SK-N-SH (cell line): ENCODE measurements at regions not wholly inside any gene's neighbourhood (a gene's known extent, or its start where the extent isn't known, plus 50 kb on each side); places are given as distances from the start of the nearest gene placed in this dataset.

ENCODE experiments used
- CTCF ChIA-PET: fragments of 300-600, 350-600 bp; formaldehyde crosslinking; extraction: SDS; loops from one replicate; lab custom pipeline; 2021; lab: Yijun Ruan, JAX
- POLR2A ChIA-PET: fragments of 350-600 bp; sonication (Branson Sonifier 250); formaldehyde crosslinking; extraction: SDS; loops from one replicate; lab custom pipeline; 2020; ENCODE audit warnings: antibody characterized with exemption, inconsistent platforms; lab: Yijun Ruan, JAX
- DNase-seq: peaks from one replicate; pipeline ENCODE4 v3.0.0; 2012
- H2AFZ ChIP-seq: fragments of 200-600 bp; sonication (generic); 2 replicates; pipeline ENCODE4 v1.8.1; 2016; ENCODE audit warnings: antibody characterized with exemption, mild to moderate bottlenecking, low read depth
- H3F3A ChIP-seq: fragments of 200-600 bp; sonication (generic); replicated peaks from 2 replicates; pipeline ENCODE3; 2016; ENCODE audit warnings: antibody characterized with exemption, mild to moderate bottlenecking; ENCODE audit not compliant: insufficient read depth
- H3K27ac ChIP-seq, 2 experiments: fragments of 200-500 bp in 1 of 2; fragments of 200-600 bp in 1 of 2; sonication (Bioruptor generic) in 1 of 2; sonication (generic), shearing (Covaris generic) in 1 of 2; 2 replicates each; pipeline versions ENCODE4 v1.5.1 to v1.6.1; 2014 to 2016; ENCODE audit warnings: low read depth in 2 of 2, inconsistent platforms in 1 of 2, low read length in 1 of 2, mild to moderate bottlenecking in 1 of 2, mixed read lengths in 1 of 2
- H3K27me3 ChIP-seq: fragments of 200-600 bp; sonication (generic), shearing (Covaris generic); 2 replicates; pipeline ENCODE4 v1.6.1; 2016; ENCODE audit warnings: mixed run types; ENCODE audit not compliant: insufficient read depth
- H3K36me3 ChIP-seq, 2 experiments: fragments of 200-500 bp in 1 of 2; fragments of 200-600 bp in 1 of 2; sonication (Bioruptor generic) in 1 of 2; sonication (generic) in 1 of 2; replicated peaks in 1 of 2; 2 replicates each; pipeline versions ENCODE3 to v1.5.1; 2014 to 2016; ENCODE audit warnings: low read length in 1 of 2, mild to moderate bottlenecking in 1 of 2; ENCODE audit not compliant: insufficient read depth in 2 of 2, control insufficient read depth in 1 of 2
- H3K4me1 ChIP-seq, 2 experiments: fragments of 200-500 bp in 1 of 2; fragments of 200-600 bp in 1 of 2; sonication (Bioruptor generic) in 1 of 2; sonication (generic), shearing (Covaris generic) in 1 of 2; 2 replicates each; pipeline versions ENCODE4 v1.5.1 to v1.6.1; 2014 to 2016; ENCODE audit warnings: low read depth in 1 of 2, low read length in 1 of 2, mixed run types in 1 of 2; ENCODE audit not compliant: insufficient read depth in 2 of 2, control insufficient read depth in 1 of 2
- H3K4me2 ChIP-seq: fragments of 200-600 bp; sonication (generic), shearing (Covaris generic); 2 replicates; pipeline ENCODE4 v1.6.1; 2017; ENCODE audit warnings: mixed run types
- H3K4me3 ChIP-seq, 2 experiments: fragments of 200-500 bp in 1 of 2; fragments of 200-600 bp in 1 of 2; sonication (Bioruptor generic) in 1 of 2; sonication (generic), shearing (Covaris generic) in 1 of 2; 2 replicates each; pipeline versions ENCODE4 v1.5.1 to v1.8.1; 2014 to 2016; ENCODE audit warnings: low read depth in 2 of 2, inconsistent platforms in 1 of 2, low read length in 1 of 2, mild to moderate bottlenecking in 1 of 2, mixed read lengths in 1 of 2, moderate library complexity in 1 of 2
- H3K79me2 ChIP-seq: fragments of 200-600 bp; sonication (generic); 2 replicates; pipeline ENCODE4 v1.8.1; 2017; ENCODE audit warnings: mild to moderate bottlenecking; ENCODE audit not compliant: insufficient read depth
- H3K9ac ChIP-seq: fragments of 200-600 bp; sonication (generic); 2 replicates; pipeline ENCODE4 v1.6.1; 2017; ENCODE audit warnings: mixed run types
- H3K9me2 ChIP-seq: fragments of 200-600 bp; sonication (generic); 2 replicates; pipeline ENCODE4 v1.6.1; 2017; ENCODE audit warnings: mixed run types
- H3K9me3 ChIP-seq: fragments of 200-600 bp; sonication (generic); 2 replicates; pipeline ENCODE4 v1.6.1; 2017; ENCODE audit warnings: mixed run types, mild to moderate bottlenecking, moderate library complexity
- H4K20me1 ChIP-seq: fragments of 200-600 bp; sonication (generic); 2 replicates; pipeline ENCODE4 v1.6.1; 2017; ENCODE audit warnings: mild to moderate bottlenecking, mixed run types; ENCODE audit not compliant: insufficient read depth
- CHD2 ChIP-seq: fragments of 150-350 bp; IDR thresholded peaks from 2 replicates; pipeline ENCODE4 v1.6.1; 2018; ENCODE audit warnings: low read length; ENCODE audit not compliant: partially characterized antibody
- CTCF ChIP-seq: fragments of 200-600 bp; sonication (generic); IDR thresholded peaks from 2 replicates; pipeline ENCODE4 v1.6.1; 2017; ENCODE audit warnings: antibody characterized with exemption, mild to moderate bottlenecking, moderate library complexity
- ELF1 ChIP-seq: IDR thresholded peaks from 2 replicates; pipeline ENCODE4 v1.4.0; 2012
- EZH2phosphoT487 ChIP-seq: fragments of 200-600 bp; sonication (generic); IDR thresholded peaks from 2 replicates; pipeline ENCODE4 v1.6.1; 2017; ENCODE audit warnings: low read depth, mixed run types, mild to moderate bottlenecking, antibody characterized with exemption, moderate library complexity, borderline replicate concordance
- FOSL2 ChIP-seq: IDR thresholded peaks from 2 replicates; pipeline ENCODE4 v1.4.0; 2012; ENCODE audit warnings: low read depth, mild to moderate bottlenecking, moderate library complexity, borderline replicate concordance
- FOXJ3 ChIP-seq: sonication (generic); formaldehyde crosslinking; IDR thresholded peaks from 2 replicates; pipeline ENCODE4 v1.5.1; 2020; ENCODE audit warnings: mild to moderate bottlenecking, missing genetic modification reagents
- FOXM1 ChIP-seq: IDR thresholded peaks from 2 replicates; pipeline ENCODE4 v1.4.0; 2012; ENCODE audit warnings: low read depth, mild to moderate bottlenecking
- GABPA ChIP-seq: IDR thresholded peaks from 2 replicates; pipeline ENCODE4 v1.4.0; 2012; ENCODE audit warnings: low read depth, mild to moderate bottlenecking
- GATA2 ChIP-seq: sonication (generic); formaldehyde crosslinking; IDR thresholded peaks from 2 replicates; pipeline ENCODE4 v1.5.0; 2020; ENCODE audit warnings: mild to moderate bottlenecking, missing genetic modification reagents
- IRF3 ChIP-seq: fragments of 150-350 bp; IDR thresholded peaks from 2 replicates; pipeline ENCODE4 v1.6.1; 2016; ENCODE audit warnings: mild to moderate bottlenecking, low read depth, low read length
- JUND ChIP-seq: IDR thresholded peaks from 2 replicates; pipeline ENCODE4 v1.4.0; 2012
- MAX ChIP-seq: IDR thresholded peaks from 2 replicates; pipeline ENCODE4 v1.4.0; 2012; ENCODE audit warnings: low read depth
- MXI1 ChIP-seq: IDR thresholded peaks from 2 replicates; pipeline ENCODE4 v1.6.1; 2012; ENCODE audit warnings: mild to moderate bottlenecking, low read depth, low read length, improper control_type of control experiment
- NRF1 ChIP-seq: IDR thresholded peaks from 2 replicates; pipeline ENCODE4 v1.6.1; 2012; ENCODE audit warnings: low read depth, mild to moderate bottlenecking, low read length
- PBX3 ChIP-seq: IDR thresholded peaks from 2 replicates; pipeline ENCODE4; 2012
- RAD21 ChIP-seq: IDR thresholded peaks from 2 replicates; pipeline ENCODE4 v1.6.1; 2012; ENCODE audit warnings: mild to moderate bottlenecking, low read length
- RCOR1 ChIP-seq: fragments of 150-350 bp; IDR thresholded peaks from 2 replicates; pipeline ENCODE4 v1.6.1; 2017; ENCODE audit warnings: antibody characterized with exemption, low read length
- RXRA ChIP-seq: IDR thresholded peaks from 2 replicates; pipeline ENCODE4 v1.4.0; 2012; ENCODE audit warnings: low read depth, mild to moderate bottlenecking, borderline replicate concordance
- SIN3A ChIP-seq: IDR thresholded peaks from 2 replicates; pipeline ENCODE4 v1.6.1; 2012; ENCODE audit warnings: low read depth, mild to moderate bottlenecking, low read length, moderate library complexity, borderline replicate concordance
- SMC3 ChIP-seq: IDR thresholded peaks from 2 replicates; pipeline ENCODE4 v1.6.1; 2012; ENCODE audit warnings: low read depth, low read length, improper control_type of control experiment
- TAF1 ChIP-seq: IDR thresholded peaks from 2 replicates; pipeline ENCODE4 v1.6.1; 2012; ENCODE audit warnings: low read depth, mild to moderate bottlenecking, low read length, moderate library complexity, borderline replicate concordance
- TEAD4 ChIP-seq: IDR thresholded peaks from 2 replicates; pipeline ENCODE4 v1.4.0; 2012; ENCODE audit warnings: mild to moderate bottlenecking, borderline replicate concordance; ENCODE audit not compliant: insufficient read depth
- USF2 ChIP-seq: fragments of 150-350 bp; IDR thresholded peaks from 2 replicates; pipeline ENCODE4 v1.6.1; 2017; ENCODE audit warnings: antibody characterized with exemption, low read length, low read depth, borderline replicate concordance
- YY1 ChIP-seq: IDR thresholded peaks from 2 replicates; pipeline ENCODE4 v1.4.0; 2012; ENCODE audit warnings: low read depth, mild to moderate bottlenecking
- ZBTB33 ChIP-seq: IDR thresholded peaks from 2 replicates; pipeline ENCODE4 v1.4.0; 2012; ENCODE audit warnings: low read depth, borderline replicate concordance
- WGBS: methylation state at CpG from one replicate; pipeline ENCODE4 v1.1.6; 2017; ENCODE audit warnings: low lambda C conversion rate; 5-methylcytosine and 5-hydroxymethylcytosine counted together

- H3K4me3 ChIP-seq, result no peak overlapping the region
- H3K9ac ChIP-seq, result no peak overlapping the region
- H3K79me2 ChIP-seq, result no peaks in the 10 kb centered on the region
- no peaks in the 10 kb centered on the region for H3K36me3 ChIP-seq
- H3K4me1 ChIP-seq, result no peaks in the 10 kb centered on the region; a peak in 1 of 4 replicates
- peaks cover 3% of the 10 kb centered on the region for H3F3A ChIP-seq
- 57% methylated on average over 1 of the region's 1 CpG for WGBS
- H3K9me2 ChIP-seq, result no peaks in the 10 kb centered on the region
- H3K4me2 ChIP-seq, result no peak overlapping the region
- ChIA-PET POLR2A (no interaction called here), CTCF (interaction anchor here (1.1 to 1.8 kb wide), 3 partner anchors 15 to 567 kb away, joined by 4 to 5 read pairs (median 4); no protein-coding TSS in a partner anchor)
- DNase-seq, result peak; percentile 11
- no peaks in the 10 kb centered on the region for H4K20me1 ChIP-seq
- H3K27me3 ChIP-seq, result no peaks in the 10 kb centered on the region
- H2AFZ ChIP-seq, result no peak overlapping the region
- H3K27ac ChIP-seq, result no peak overlapping the region
- H3K9me3 ChIP-seq, result no peaks in the 10 kb centered on the region
- TF ChIP-seq PBX3 (no peak), FOSL2 (no peak), SMC3 (peak; percentile 20), EZH2phosphoT487 (no peak), USF2 (no peak), ZBTB33 (no peak), TEAD4 (no peak), IRF3 (no peak), YY1 (no peak), ELF1 (no peak), TAF1 (no peak), FOXM1 (no peak), RXRA (no peak), RAD21 (peak; percentile 47), MAX (no peak), MXI1 (no peak), GATA2 (CRISPR knock-in tag) (no peak), SIN3A (no peak), NRF1 (no peak), JUND (no peak), CTCF (peak; percentile 40), GABPA (no peak), FOXJ3 (CRISPR knock-in tag) (no peak), CHD2 (no peak), RCOR1 (no peak)
These were observed 370.9 kb upstream of the ZEB2 start for GRCh38 chr2:144890828-144891227.
